GM18499 (cell line): ENCODE measurements at regions not wholly inside any gene's neighbourhood (a gene's known extent, or its start where the extent isn't known, plus 50 kb on each side); places are given as distances from the start of the nearest gene placed in this dataset.
"Not testable (repeated sequence)": the region's sequence is repeated elsewhere in the genome, so short reads cannot be mapped to it uniquely, and the experiment has no call there.

Experiments
- ATAC-seq: cut with Tn5 transposase; IDR thresholded peaks from one replicate; pipeline ENCODE4 v1.9.1; 2021; ENCODE audit warnings: moderate number of reproducible peaks; ENCODE audit not compliant: insufficient read depth, unreplicated experiment

DNA sequence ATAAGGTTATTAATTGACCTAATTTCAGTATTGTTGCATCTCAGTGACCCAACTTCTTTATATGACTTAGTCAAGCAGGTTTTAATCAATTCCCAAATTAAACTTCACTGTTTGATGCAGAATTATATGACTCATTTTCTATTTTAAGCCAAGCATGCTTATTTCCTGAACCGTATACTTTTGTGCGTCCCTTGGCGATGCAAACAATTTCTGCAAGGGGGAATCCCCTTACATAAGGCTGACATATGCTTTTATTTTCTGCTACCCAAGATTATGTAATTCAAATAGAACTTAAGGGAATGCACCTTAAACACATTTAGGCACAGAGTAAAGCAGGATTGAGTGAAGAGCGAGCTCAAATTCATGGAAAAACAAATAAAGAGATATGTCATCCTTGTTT, 303.9 kb downstream of the PDCD6IP start:
- ATAC-seq: no peak

DNA sequence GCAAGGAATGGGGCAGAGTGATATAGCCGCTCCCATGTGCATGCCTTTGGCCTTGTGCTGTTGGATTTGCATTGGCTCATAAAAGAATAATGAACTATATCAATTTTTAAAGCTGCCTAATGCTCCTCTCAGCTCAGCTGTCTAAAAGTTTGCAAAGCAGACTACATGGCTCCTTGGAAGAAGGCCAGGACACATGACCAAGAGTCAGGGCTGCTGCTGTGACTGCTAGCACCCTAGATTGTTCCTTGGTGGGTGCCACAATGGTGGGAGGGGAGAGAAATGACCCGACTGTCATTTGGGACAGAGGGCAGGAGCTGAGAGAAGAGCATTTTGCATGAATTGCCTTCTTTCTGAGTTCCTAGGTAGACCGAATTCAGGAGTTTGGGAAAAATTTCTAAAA, 307.9 kb downstream of the PDCD6IP start:
- no peak for ATAC-seq

DNA sequence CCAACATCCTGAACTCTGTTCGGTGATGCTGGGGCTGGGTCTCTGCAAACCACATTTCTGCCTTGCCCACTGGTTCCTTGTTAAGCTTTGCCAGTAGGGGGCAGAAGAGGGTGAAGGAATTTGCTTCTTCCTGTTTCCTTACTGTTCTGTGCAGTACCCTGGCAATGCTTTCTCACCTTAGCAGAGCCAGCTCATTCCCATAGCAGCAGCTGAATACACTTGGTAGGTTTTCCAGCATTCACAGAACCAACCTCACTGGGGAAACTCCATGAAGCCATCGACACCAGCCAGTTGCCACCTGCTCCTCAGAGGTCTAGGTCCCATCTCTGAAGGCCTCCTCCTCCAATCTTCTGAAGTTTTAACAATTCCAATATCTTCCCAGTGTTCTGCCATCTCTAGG, 308.4 kb downstream of the PDCD6IP start:
- no peak for ATAC-seq

DNA sequence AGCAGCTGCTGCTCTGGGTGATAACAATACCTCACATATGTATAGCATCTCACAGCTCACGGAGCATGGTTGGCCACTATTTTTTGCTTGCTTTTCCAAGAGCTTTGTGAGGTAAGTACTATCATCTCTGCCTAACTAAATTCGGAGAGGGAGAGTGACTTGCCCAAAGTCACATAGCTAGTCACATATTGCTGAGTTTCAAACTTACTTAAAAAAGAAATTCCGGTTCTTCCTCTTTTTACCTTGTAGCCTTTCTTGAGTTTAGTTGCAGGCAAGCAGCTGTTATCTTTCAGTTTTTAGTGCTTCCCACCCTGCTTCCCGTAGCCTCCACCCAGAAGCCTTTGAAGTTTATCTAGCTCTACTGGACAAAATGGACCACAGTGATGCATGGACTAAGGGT, 309.2 kb downstream of the PDCD6IP start:
- ATAC-seq: peak; percentile 53

DNA sequence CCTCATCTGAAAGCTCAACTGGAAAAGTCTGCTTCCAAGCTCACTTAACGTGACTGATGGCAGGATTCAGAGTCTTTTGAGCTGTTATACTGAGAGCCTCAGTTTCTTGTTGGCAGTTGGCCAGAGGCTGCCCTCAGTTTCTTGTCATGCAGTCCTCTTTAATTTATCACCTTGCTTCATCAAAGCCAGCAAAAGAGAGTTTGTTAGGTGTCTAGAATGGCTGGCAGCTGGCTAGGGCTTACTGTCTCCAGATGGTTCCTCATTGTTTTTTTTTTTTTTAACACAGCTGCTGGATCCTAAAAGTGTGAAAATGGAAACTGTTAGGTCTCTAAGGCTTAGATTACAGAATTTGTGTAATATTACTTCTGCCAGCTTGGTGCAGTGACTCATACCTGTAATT, 310.6 kb downstream of the PDCD6IP start:
- ATAC-seq: no peak

DNA sequence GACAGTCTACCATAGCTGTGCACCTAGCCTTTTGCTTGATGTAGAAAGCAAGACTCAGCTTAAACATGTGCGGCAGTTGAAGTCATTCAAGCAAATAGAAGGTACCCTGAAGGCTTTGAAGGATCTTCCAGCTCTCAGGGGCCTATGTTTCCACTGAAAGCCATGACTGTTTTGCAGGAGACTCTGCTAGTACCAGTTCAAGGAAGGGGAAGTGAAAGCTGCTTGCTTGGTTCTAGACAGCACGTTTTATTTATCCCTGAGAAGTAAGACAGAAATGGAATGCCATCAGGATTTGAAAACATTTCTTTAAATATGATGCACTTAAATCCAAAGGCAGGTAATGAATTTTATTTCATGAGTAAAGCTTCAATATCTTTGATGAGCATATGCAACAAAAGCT, 311.4 kb downstream of the PDCD6IP start:
- ATAC-seq: peak; percentile 37

DNA sequence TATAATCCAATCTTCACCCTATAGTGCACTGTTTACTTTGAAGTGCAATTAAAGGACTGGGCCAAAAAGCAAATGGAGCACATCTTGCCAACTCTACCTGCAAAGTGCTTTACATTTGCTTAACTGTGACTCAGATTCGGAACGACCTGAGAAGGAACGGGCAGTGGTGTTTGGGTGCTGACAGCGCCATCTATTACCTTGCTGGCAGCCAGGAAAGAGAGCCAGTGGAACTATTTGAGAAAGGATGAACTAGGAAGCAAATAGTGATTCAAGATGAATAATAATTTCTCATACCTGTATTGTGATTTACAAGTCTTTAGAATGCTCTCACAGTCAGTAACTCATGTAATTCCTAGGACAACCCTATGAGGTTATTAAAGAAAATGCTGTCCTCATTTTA, 312.9 kb downstream of the PDCD6IP start:
- ATAC-seq: no peak

DNA sequence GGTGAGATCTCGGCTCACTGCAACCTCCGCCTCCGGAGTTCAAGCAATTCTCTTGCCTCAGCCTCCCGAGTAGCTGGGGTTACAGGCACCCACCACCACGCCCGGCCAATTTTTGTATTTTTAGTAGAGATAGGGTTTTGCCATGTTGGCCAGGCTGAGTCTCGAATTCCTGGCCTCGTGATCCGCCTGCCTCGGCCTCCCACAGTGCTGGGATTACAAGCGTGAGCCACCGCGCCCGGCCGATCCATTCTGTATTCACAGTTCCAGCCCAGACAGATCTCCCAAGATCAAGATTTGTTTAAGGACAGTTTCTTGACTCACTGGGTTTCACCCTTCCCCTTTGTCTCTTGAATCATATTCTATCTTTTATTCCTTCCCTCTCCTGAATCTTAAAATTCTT, 313.8 kb downstream of the PDCD6IP start:
- not testable (repeated sequence) for ATAC-seq

DNA sequence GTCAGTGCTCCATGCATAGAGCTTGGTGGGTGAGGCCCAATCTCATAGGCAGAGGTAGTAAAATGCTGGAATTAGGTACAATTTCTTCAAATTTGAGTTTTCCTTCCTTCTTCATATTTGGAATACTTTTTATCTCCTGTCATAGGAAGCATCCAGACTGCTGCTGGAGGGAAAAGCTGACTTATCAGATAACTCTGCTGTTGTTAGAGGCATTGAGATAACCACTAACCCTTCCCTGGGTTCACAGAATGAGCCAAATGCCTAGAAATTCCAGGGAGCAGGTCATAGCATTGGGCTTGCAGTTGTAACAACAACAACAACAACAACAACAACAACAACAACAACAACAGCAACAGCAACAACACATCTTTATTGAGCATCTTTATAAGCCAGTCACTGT, 332.7 kb downstream of the PDCD6IP start:
- no peak for ATAC-seq

DNA sequence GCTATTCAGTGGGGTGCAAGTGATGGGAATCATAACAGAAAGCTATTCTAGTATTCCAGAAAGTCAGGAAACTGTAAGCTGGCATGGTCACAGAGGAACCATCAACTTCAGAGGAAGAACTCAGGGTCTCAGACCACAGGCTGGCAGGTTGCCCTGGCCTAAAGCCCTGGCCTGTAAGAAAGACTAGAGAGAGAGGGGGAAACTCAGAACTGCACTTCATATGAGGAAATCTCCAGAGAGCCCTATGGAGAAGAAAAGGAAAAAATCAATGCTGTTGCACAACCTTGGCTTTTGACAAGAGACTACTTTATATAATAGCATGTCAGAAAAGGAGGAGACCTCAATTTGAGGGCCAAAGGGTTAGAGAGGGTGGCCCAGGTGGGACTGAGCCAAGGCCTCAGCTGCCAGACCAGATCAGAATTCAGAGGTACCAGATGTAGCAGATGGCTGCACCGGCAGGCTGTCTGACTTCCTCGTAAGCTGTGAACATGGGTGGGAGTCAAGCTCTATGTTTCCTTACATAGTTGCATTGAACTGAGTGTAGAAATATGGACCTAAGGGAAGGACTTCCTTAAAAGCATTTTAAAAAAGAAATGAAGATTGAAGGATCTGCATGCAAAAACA, 333.8 kb downstream of the PDCD6IP start:
- ATAC-seq: no peak

DNA sequence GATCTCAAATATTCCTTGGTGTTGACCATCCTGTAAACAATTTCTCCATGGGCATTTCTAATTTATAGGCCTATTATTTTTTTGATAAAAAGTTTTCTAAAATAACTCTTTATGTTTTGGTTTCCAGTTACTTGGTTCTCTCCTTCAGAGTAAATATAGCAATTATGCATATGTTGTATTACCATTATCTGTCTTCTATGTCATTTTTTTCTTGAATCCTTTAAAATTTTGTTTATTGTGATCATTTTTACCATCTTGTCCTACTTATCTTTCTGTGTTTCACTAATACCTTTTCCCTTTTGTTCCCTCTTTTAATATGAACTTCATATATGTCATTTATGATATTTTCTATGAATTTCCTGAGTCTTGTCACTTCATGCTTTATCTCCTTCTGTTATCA, 341.1 kb downstream of the PDCD6IP start:
- ATAC-seq: no peak

DNA sequence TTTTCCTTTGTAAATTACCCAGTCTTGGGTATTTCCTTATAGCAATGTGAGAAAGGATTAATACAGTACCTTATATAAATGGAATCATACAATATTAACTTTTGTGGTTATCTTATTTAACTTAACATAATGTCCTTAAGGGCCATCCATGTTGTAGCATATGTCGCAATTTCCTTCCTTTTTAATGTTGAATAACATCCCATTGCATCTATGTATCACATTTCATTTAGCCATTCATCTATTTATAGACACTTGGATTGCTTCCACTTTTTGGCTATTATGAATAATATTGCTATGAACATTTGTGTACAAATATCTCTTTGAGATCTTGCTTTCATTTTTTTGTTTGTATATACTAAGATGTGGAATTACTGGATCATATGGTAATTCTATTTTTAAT, 342.2 kb downstream of the PDCD6IP start:
- ATAC-seq: no peak

DNA sequence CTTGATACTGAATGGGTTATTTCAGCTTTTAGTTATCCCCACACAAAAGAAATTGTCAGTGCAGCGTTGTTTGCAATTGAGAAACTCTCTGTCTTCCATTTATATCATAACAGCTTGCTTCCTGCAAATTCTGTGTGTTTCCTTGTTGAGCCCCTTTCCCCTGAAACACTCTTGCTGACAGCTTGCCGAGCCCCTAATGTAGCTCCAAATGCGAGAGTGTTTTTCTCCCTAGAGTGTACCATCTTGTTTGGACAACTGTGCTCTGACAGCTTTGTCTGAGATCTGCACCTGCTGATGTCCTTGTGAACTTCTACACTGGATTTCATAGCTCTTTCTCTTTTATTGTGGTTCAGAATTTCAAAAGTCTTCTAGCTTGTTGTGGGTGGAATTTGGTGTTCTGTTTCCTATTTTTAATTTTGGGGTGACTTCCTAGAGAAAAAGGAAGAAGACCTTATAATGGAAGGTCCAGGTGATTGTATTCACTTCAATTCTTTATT, 343.5 kb downstream of the PDCD6IP start:
- no peak for ATAC-seq

DNA sequence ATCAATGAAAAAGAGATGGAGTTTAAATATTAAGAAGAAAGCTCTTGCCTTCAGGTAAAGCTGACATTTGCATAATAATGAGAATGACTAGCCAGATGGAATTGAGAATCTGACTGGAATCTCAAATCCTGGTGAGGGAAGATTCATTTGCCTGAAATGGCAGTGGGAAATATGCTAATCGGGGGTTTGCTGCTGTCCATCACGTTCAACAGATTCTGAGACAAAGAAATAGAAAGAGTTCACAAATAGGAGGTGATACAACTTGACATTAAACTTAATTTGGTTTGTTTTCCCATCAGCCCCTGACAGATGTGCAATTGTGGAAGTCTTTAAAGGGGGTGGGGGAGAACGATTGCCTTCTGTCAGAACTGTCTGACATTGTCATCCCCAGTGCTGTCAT, 347.4 kb downstream of the PDCD6IP start:
- ATAC-seq: no peak

DNA sequence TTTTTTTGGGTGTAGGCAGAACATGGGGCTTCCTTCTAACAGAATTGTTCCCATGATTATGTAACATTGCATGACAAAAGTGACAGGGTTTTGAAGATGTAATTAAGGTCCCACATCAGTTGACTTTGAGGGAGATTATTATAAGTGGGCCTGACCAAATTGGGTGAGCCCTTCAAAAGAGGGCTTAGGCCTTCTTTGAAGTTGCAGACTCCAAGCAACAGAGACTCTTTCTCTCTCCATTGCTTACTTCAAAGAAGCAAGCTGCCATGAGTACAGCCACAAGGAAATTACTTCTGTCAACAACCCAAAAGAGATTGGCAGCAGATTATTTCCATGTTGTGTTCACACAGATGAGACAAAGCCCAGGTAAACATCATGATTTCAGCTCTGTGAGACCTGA, 348.2 kb downstream of the PDCD6IP start:
- ATAC-seq: no peak

DNA sequence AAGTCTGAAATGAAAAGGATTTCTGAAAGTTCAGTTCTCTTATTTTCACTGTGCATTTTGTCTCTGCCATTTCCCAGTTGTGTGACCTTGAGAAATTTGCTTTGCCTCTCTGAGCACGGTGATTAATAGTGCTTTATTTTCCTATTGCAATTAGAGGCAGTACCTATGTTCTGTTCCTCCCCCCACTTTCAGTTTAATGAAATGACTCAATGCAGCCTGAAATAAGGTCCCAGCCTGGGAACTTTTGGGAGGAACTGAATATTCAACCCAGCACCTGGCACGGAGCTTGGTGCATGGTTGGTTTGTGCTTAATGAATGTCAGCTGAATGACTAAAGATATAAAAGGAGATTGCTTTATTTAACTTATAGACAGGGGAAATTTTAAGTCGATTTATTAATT, 352.6 kb downstream of the PDCD6IP start:
- no peak for ATAC-seq

DNA sequence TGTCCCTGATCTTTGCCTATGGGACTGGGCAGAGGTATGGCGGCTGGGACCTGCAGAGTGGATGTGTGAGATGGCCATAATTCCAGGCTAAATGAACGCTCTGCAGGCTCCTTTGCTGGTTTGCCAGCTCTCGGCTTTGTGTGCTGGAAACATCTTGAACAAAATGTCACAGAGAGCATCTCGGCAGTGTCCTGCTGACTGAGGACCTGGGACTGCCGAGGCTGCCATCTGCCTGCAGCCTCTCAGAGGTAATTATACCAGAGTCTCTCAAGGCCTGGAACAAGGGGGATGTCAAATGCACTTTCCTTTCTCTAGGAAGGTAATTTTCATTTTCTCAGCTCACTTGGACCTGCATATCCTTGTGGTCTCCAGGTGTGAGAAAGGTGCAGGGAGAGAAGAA, 354.2 kb downstream of the PDCD6IP start:
- no peak for ATAC-seq

DNA sequence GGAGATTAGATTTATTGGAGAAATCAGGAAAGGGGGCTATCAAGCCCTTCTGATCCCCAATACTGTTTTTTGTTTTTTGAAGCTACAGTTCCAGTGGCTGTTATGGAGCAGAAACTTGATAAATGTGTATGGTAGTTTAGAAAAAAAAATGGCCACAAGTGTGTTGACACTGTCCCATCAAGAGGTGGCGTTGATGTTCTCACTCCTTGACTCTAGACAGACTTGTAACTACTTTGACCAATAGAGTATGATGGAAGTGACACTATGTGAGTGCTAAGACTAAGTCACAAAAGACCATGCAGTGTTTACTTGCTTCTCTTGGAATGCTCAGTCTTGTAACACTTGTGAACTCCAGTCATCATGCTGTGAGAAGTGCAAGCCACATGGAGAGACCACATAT, 356.7 kb downstream of the PDCD6IP start:
- ATAC-seq: peak; percentile 33

DNA sequence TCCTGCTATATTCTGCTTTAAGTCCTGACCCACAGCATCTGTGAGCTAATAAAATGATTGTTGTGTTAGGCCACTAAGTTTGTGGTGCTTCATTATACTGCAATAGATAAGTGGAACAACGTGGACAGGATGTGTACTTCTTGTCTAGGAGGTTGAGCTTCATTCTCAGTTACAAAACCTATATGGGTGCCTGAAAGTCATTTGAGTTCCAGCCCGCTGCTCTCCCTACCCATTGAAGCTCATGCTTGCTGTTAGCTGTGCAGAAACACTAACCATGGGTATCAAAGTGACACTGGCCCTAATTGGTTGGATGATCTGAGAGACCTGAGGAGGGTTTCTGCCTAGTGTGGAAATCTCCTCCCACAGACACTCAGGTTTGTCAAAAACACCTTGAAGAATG, 357.2 kb downstream of the PDCD6IP start:
- ATAC-seq: peak; percentile 53

DNA sequence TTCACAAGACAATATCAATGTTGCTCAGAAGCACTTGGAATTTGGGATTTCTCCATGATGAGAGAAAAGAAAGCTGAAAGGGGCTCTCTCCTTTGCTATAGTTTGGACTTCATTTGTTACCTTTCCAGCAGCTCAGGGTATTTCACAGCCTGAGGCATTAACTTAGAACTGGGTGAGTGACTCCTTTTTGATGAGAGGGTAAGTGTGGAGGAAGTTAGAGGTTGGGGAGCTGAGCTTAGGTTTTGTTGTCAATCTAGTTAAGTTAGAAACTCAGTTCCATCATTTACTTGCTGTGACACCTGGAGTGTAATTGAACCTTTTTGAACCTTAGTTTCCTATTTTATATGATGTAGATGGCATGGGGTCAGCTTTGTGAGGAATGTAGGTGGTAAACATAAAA, 359.1 kb downstream of the PDCD6IP start:
- no peak for ATAC-seq

DNA sequence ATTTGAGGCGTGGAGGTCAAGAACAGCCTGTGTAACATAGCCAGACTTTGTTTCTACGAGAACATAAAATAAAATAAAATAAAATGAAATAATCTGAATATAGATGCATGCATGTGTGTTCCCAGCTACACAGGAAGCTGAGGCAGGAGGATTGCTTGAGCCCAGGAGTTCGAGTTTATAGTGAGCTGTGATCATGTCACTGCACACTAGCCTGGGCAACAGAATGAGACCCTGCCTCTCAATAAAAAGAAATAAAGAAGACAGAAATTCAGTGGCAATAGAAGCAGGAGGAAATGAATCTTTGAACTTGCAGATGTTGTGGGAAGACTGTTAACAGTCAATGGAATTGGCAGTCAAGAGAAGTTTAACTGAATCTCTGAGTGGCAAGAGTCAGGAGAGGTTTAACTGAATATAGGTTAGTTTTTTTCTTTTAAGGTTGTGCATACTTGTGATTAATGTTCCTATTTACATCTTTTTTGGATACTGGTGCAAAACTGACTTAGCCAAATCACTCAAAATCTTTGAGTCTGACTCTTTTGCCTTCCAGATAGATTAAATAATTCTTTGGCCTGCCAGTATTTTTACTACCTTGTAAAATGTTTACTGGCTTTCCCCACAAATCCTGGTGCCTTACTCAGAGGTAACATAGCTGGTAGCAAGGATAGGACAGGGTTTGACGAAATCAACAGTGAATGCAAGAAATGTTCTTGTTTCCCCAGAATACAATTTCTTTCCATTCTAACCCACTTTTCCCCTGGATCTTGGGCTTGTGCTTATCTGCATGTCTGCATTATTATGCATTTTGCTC, 361.4 kb downstream of the PDCD6IP start:
- no peak for ATAC-seq

DNA sequence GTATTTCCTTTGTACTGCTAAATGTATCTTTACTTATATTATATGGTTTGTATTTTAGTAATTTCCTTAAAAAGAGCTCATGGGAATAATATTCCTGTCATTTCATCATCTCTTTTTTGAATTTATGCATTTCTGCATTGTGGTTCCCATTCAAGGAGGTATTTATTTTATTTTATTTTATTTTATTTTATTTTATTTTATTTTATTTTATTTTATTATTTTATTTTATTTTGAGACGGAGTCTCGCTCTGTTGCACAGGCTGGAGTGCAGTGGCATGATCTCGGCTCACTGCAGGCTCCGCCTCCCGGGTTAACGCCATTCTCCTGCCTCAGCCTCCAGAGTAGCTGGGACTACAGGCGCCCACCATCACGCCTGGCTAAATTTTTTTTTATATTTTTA, 371.2 kb downstream of the PDCD6IP start:
- ATAC-seq: not testable (repeated sequence)
